IMR-90 (cell line): ENCODE measurements at regions not wholly inside any gene's neighbourhood (a gene's known extent, or its start where the extent isn't known, plus 50 kb on each side); places are given as distances from the start of the nearest gene placed in this dataset.

Experiments used
- CHD1 ChIP-seq: IDR thresholded peaks from 2 replicates; pipeline ENCODE4 v1.6.1; 2012; ENCODE audit warnings: low read depth, low read length, improper control_type of control experiment
- CTCF ChIP-seq: conservative IDR thresholded peaks from 2 replicates; pipeline ENCODE4 v1.5.1; 2012; ENCODE audit warnings: mild to moderate bottlenecking, low read depth, low read length, improper control_type of control experiment
- POLR2A ChIP-seq: IDR thresholded peaks from 2 replicates; pipeline ENCODE4 v1.6.1; 2012; ENCODE audit warnings: mild to moderate bottlenecking, low read depth, low read length
- RCOR1 ChIP-seq: IDR thresholded peaks from 2 replicates; pipeline ENCODE4 v1.6.1; 2012; ENCODE audit warnings: mild to moderate bottlenecking, low read length, improper control_type of control experiment; ENCODE audit not compliant: insufficient replicate concordance
- SMC3 ChIP-seq: fragments of 150-350 bp; IDR thresholded peaks from 2 replicates; pipeline ENCODE4 v1.6.1; 2016; ENCODE audit warnings: low read depth, mild to moderate bottlenecking, antibody characterized with exemption, low read length, moderate library complexity

- no peak for TF ChIP-seq CHD1
- TF ChIP-seq CTCF = no peak
- TF ChIP-seq POLR2A = no peak
- no peak for TF ChIP-seq SMC3
- no peak for TF ChIP-seq RCOR1
Observed at GRCh38 chr9:13971966-13972655, 341.8 kb downstream of the NFIB start.
